Superior temporal gyrus (tissue), 1 donor: ENCODE measurements at regions not wholly inside any gene's neighbourhood (a gene's known extent, or its start where the extent isn't known, plus 50 kb on each side); places are given as distances from the start of the nearest gene placed in this dataset.

Experiments used
- DNase-seq: peaks from one replicate; pipeline ENCODE4 v3.0.0-alpha.2; 2016; ENCODE audit errors: extremely low spot score

DNA sequence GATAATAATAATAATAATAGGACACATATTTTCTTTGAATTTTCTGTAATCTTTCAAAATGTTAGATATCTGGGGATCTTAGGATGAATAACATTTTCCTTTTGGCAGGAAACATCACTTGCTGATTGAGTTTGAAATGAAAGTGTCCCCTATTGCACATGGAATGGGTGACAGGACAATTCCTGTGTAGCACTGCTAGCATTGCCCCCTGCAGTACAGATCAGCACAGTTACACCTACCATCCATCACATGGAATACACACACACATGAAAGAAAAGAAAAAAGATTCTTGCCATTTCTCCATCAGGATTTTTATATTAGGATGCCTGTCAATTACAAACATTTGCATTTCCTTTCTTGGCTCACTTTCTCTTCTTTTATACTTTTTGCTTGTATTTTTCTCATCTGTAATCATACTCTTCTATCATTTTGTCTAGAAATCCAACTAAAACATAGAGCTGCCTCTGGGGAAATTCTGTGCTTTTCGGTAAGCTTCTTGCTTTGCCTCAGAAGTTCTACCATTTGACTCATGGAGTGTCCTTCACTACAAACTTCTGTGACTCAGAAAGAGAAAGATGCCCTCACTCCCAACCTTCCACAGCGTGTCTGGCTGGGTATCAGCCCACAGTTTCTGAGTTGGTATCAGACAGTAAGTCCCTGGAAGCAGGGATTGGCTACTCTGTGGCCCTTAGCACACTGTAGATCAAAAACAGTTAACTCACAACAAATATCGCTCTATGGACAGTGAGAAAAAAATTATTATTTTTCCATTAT lies 641.2 kb downstream of the PTPRC start:
- no peak for DNase-seq

DNA sequence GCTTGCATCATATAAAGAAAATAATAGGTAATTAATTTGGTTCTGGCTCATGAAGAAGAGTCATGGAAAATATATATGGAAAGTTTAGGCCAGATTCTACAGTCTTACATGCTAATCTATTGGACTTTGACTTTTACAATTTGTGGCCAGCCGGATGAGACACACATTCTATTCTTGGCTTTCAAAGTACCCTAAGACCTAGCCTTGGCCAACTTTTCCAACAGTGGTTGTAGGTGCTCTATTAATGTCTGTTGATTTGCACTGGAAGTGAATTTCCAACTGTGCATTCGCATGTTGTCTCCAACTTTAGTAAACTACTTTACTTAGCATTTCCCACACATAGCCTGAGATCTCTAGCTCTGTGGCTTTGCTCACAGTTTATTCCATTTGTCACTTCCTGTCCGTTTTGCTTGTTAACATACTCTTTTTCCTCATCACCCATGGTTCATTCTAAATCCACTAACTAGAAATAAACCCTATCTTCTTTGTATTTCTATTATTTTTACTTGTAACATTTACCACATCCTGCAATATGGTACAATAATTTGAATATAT lies 644.0 kb downstream of the PTPRC start:
- DNase-seq: no peak

DNA sequence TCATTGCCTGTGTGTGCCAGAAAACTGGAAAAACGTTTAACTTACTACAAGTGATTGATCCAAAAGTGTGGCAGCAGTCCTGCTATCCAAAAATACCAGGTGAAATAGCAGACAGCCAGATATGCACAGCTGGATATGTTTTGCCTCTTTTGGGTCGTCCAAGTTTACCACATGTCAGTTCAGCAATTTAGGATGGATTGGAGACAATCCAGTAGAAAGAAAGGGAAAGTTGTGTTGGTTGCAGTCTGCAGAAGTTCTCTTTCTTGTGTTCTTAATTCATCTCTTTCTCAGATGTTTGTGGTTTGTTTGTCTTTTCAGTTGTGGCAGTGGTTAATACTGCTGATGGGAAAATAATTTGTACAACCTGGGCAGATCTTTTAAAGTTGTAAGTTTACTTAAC lies 645.0 kb downstream of the PTPRC start:
- DNase-seq: no peak

DNA sequence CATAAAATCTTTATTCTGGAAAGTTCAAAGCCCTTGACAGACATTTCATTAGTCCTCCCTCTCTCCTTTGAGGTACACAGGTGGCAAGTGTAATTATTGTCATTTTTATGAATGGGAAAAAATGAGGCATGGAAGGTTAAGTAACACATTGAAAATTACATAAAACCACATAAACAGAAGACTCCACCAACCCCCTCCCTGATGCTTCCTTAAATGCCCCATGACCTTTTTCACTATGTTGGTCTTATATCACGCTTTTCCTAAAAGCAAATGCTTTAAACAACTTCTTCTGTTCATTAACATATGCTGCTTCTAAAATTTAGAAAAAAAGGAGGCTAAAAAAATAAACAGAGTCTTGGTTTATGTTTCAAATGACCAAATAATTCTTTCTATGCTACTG lies 648.4 kb downstream of the PTPRC start:
- DNase-seq: no peak

DNA sequence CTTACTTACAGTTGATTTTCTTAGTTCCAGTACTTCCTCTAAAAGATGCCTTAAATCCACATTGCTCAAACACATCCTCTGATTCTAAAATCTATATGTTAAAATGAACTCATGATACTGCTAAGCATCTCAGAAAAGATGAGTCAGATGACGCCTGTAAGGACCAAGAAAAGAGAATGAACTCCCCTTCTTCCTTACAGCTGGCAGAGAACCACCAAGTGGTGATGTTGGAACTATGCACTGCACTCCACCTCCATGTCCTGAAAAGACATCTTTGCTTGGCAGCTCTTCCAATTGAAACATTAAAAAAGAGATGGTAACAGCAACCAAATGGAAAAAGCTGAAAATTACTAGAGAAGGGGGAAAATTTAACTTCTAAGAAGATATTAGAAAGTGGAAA lies 648.8 kb downstream of the PTPRC start:
- no peak for DNase-seq

DNA sequence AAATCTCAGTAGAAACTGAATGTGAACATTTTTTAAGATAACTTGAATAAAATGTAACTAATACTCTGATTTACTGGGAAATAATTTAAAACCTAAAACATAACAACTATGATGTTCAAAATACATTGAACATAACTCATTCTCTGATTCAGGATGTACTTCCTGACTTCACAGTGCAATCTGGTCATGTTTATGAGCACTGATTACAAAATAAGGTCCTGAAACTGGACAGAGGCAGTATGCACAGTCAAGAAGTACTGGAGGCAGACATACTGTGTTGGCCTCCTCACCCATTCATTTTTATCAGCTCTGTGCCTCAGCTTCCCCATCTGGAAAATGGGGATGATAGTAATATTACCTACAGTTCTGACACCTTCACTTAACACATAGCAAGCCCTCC lies 651.3 kb downstream of the PTPRC start:
- DNase-seq: no peak

DNA sequence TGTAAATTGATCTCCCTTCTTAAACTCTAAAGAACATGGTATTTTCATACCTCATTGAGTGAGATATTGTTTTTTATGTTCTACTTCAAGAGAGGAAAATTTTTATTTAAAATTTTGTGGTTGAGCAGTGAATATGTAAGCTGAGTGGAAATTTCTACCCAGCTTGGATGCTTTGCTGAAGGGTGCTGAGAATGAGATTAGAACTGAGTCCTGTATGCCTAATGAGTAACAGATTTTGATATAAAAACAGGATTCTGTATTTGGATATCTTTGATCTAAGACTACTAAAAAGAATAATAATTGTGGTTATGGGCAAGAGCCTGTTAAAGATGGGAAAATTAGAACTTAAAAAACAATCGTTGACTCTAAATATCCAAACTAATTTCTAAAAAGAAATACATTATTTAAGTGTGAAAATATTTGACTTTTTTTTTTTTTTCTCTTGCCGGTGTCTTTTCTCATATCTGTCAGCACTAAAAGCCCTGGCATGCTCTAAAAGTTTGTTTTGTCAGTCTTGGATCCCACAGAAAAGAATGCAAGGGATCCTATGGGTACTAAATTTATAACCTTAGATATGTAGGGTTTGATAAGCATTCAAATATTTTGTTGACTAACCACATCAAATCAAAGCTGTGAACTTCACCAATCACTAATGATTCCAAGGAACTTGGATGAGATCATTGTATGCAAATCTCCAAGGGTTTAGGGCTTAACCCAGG lies 652.3 kb downstream of the PTPRC start:
- DNase-seq: no peak

DNA sequence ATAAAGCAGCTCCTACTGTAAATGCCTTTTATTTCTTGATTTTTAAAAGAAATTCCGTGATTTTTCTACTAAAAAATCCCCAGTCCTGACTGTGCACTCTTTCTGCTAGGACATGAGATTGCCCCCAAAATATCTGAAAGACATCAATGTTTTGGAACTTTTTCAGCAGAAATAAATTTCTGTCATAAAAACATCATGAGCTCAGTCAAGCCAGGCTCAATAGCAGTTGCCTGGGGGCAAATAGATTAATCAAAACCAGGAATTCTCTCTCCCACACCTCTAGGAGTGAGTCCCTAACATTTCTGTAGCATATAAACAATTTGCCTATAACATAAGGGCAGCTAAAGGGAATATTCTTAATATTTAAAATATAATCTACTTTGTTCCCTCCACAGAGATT lies 654.1 kb downstream of the PTPRC start:
- no peak for DNase-seq

DNA sequence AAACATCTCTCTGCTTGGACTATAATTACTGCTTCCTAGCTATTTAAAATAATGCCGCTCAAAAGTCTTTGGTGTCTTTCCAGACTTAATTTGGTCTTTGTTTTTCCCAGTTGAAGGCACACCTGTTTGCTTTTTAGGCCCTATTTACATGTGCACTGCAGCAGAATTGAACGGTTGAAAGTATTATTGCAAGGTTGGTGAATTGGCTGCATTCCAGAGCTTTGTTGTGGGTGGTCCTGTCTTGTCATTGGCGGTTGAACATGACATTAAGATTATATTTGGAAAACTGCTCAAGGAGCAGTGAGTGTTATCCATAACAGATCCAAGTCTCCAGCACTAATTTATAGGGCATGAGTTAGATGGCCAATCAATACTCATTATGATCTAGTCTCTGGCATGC lies 656.3 kb downstream of the PTPRC start:
- no peak for DNase-seq

DNA sequence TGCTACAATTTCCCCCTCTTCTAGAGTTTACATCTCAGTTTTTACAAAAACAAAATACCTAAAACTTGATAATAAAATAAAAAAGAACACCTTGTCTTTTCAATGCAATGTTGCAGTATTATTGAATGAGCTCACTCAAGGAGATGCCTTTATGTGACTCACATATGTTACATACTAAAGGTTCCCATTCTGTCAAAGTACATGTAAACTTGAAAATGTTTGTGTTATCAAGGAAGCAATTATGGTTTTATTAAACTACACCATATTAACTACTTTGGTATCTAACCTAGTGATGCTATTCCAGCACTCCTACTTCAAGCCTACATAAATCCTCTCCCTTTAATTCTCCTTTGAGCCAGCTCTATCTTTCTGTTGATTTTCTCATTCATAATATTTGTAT lies 658.3 kb downstream of the PTPRC start:
- no peak for DNase-seq

DNA sequence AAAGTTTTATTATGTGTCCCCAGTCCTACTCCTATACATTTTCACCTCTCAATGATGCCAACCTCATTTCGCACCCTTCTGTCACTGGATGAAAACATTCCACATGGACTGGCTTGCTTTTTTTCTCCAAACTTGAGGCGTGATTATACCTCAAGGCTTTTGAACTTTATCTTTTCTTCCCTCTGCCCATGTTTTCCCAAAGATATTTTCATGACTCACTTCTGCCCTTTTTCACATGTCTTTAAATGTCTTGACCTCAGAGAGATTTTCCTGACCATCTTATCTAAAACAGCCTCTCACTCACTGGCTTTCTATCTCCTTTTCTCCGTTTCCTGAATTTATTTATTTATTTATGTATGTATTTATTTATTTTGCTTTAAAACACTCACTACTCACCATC lies 659.0 kb downstream of the PTPRC start:
- no peak for DNase-seq

DNA sequence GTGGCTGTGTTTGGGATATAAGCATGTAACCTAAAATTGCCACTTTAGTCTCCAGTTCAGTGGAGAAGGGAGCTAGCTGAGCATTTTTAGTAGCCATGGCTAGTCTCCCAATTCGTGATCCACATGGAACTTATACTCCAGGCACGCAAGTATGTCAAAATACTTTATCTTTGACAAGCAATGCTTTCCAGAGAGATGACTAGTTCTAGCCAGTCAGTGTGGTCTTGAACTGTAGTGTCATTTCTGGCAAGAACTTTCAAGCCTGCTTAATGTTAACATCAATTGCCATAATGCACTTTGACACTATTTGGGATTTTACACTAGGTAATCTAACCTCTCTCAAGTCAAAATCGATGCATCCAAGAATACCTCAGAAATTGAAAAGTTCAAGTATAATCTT lies 660.0 kb downstream of the PTPRC start:
- DNase-seq: no peak

DNA sequence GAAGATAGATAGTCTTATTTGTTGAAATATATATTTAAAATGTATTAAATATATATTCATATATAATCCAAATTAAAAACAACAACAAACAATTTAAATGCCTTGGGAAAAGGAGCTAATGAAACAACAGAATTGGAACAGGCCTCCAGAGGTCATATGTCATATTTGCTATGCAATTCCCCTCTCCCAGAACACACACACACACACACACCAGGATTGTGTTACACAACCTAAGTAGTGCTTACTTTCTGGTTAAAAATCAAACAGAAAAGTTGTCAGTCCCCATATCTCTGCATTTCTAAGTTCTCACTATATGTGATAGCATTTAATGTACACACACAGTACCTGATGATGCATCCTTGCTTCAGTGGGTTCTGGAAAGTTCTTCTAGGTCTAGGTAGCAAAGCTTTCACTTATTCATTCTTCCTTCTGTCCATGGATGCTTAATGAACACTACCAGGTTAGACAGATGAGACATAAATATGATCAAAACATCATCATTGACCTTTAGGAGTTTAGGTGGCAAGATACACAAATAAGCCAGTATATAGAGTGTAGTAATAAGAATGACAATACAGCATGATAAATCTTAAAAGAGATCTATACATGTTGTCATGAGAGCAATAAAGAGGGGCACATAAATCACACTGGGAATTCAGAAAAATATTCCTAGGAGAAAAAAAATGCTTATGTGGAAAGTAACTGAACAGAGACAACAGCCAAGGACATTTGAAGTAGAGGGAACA lies 662.8 kb downstream of the PTPRC start:
- DNase-seq: no peak

DNA sequence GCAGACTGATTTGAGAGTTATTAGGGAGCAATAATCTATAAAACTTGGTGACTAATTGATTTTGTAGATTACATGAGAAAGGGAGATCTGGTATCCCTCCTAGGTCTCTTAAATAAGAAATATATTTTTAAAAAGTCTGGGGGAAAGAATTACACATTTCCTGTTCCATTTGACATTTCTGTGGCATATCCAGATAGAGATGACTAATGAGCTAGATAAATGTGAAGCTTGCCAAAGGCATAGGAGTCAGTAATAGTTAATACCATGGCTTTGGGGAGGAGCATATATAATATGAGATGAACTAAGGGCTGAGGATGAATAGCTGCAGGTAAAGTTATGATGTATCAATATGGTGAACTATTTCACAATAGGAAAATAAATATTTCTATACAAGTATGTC lies 663.7 kb downstream of the PTPRC start:
- DNase-seq: no peak

DNA sequence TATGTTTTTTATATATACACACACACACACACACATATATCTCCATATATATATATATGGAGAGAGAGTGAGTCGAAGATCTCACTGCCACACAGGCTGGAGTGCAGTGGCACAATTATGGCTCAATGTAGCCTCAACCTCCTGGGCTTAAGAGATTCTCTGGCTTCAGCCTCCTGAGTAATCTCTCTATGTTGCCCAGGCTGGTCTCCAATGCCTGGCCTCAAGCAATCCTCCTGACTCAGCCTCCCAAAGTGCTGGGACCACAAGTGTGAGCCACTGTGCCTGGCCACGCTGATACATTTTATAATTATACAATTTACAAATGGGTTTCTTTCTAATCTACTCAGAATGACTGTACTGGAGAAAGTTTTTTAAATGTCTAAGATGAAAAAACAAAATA lies 664.2 kb downstream of the PTPRC start:
- no peak for DNase-seq

DNA sequence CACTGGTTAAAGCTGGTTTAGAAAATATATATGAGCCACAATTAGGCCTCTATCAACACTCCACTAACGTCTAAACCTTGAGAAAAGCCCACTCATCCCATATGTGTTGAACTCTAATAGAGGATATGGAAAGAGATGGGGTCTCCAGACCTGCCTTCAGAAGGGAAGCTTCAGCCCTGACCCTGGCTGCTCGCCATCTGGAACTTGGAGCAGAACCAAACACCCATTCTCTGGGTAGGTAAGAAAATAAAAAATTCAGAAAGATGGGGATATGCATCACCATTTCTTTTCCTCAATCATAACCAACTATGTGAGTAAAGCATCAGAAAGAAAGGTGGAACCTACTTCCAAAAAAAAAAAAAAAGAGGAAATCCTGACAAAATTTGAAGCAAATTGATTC lies 666.2 kb downstream of the PTPRC start:
- DNase-seq: no peak

DNA sequence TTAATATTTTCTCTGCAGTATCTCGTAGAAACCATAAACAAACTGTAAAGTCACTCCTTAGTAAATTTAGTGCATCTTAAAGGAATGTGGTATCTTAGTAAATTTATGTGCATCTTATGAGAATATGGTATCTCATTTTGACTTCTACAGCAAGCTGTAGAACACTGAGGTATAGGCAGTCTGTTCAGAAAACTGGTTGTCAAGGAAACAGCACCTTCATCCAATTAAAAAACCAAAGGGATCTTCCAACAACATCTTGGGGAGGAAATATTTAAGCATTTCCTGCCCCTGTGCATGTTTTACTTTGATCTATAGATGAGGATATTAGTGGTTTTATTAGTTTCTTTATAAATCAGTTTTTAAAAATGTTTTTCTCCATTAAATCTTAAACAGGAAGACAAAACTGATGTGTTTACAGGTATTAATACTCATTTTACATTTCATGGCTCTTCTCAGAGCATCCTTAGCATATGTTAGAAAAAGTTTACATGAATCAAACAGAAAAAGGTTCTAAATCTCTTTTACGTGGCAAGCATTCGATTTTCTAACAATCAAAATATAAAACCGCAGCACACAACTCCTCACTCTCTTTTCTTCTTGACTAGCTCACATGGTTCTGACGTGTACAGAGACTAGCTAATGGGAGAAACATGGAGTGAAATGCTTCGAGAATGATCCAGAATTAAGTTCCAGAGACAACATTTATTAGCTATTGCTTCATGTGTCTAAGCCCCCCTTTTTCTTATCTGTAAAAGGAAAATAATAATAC lies 668.8 kb downstream of the PTPRC start:
- DNase-seq: no peak

DNA sequence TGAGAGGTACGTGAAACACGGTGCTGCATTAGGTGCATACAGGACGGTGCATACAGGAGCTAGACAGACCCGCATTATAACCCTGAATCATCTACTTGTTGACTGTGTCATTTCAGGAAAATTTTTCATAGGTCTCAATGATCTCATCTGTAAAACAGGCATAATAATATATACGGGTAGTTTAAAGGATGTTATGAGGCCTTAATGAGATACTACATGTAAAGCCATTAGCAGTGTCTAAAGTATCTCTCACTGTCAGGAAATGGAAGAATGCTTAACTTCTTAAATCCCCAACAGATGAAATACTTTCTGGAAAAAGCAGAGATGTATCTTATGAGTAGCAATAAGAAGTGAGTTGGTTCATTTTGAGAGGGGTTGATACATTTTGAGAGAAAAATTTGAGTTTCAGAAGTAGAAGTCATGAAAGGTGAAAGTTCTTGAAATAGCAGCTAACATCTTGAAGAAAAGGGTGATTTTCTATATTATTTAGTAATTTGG lies 669.6 kb downstream of the PTPRC start:
- no peak for DNase-seq

DNA sequence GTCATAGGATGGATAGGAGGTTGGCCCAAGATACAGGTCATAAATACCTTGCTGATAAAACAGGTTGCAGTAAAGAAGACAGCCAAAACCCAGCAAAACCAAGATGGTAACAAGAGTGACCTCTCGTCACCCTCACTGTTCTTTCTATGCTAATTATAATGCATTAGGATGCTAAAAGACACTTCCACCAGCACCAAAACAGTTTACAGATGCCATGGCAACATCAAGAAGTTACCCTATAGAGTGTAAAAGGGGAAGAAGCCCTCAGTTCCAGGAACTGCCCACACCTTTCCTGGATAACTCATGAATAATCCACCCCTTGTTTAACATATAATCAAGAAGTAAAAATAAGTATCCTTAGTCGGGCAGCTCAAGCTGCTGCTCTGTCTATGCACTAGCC lies 671.9 kb downstream of the PTPRC start:
- no peak for DNase-seq

DNA sequence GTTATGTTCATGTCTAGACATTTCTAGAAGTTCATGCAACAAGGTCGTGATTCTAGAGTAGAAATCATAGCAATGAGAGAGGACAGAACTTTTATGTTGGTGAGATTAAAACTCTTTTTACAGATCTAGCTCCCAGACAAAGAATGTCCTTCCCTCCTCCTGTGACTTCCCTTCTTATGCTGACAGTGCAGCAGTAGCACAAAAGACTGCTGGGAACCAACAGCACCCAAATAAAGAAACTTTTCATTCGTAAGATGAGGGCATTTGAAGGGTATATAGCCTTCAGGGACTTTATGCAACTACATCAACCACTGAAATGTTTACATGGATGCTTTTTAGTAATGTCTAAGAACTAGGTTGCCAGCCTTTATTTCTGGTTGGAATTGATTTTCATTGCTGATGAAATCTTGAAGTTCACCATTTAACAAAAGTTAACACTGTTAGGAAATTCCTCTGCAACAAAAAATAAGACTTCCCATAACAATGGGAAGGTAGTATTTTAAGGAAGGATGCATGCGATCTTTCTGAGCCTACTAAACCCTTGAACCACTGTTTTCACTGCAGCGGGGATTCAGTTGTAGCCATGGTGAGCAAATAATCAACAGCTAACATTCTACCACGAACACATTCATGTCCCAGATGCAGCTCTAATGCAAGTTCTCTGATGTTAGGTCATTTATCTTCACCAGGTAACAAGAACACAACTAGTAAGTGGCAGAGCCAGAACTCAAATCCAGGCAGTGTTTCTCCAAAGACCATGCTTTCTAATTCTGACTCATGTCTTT lies 672.8 kb downstream of the PTPRC start:
- DNase-seq: no peak

DNA sequence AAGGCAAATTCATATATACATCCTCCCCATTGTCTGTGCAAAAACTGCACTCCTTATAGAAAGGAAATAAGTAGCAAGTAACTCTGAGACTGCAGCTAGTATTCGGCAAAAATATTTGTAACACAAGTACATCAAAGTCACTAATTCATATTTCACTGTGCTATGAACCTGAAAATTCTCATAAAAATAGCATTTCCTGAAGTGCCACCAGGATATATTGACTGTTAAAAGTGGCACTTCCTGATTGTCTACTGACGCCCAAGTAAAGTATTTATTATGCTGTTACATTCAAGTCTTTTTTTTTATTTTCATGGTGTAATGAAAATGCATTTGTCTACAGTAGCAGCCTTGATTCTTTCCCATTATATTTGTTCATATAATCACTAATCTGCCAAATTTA lies 673.8 kb downstream of the PTPRC start:
- DNase-seq: no peak
